ENCODE measurements at regions not wholly inside any gene's neighbourhood (a gene's known extent, or its start where the extent isn't known, plus 50 kb on each side); places are given as distances from the start of the nearest gene placed in this dataset.

GRCh38 chr4:35253331-35253730, 991.0 kb downstream of the ARAP2 start:
- TF ChIP-seq CTCF (IDR thresholded peaks at IDR 0.05 in 2 of 3, conservative IDR thresholded peaks at IDR 0.05 in 1 of 3; ENCODE audit: borderline replicate concordance in 1 of 3, insufficient read depth in 1 of 3, low read depth in 2 of 3, low read length in 2 of 3) (no peak), ZFX (IDR thresholded peaks at IDR 0.05) (no peak), EZH2phosphoT487 (IDR thresholded peaks at IDR 0.05; ENCODE audit: borderline replicate concordance) (no peak), ZBTB33 (IDR thresholded peaks at IDR 0.05; ENCODE audit: extremely low read depth, insufficient replicate concordance, low read length) (no peak), CBX3 (IDR thresholded peaks at IDR 0.05; ENCODE audit: low read depth) (no peak), POLR2A (IDR thresholded peaks at IDR 0.05; ENCODE audit: borderline replicate concordance, extremely low read depth, insufficient read depth, insufficient read length) (no peak), SP1 (IDR thresholded peaks at IDR 0.05; ENCODE audit: low read depth) (no peak), EZH2 (IDR thresholded peaks at IDR 0.05) (no peak), MAX (IDR thresholded peaks at IDR 0.05) (no peak), TCF7L2 (IDR thresholded peaks at IDR 0.05; ENCODE audit: borderline replicate concordance, extremely low read depth, insufficient read depth, insufficient read length) (no peak), EGR1 (IDR thresholded peaks at IDR 0.05; ENCODE audit: low read depth) (no peak), POLR2AphosphoS5 (IDR thresholded peaks at IDR 0.05; ENCODE audit: low read depth, low read length) (no peak)

Measured in HCT116 (cell line).